Suppressor macrophage (primary cell): ENCODE measurements at regions not wholly inside any gene's neighbourhood (a gene's known extent, or its start where the extent isn't known, plus 50 kb on each side); places are given as distances from the start of the nearest gene placed in this dataset.

Source experiments
- DNase-seq, 4 experiments: peaks; one replicate each; pipeline ENCODE4 v3.0.0-alpha.2; 2020 to 2022

GRCh38 chr9:134590240-134591081 lies 51.1 kb upstream of the COL5A1 start:
- DNase-seq = no peak

- no peak for DNase-seq
These were observed 50.5 kb upstream of the COL5A1 start for GRCh38 chr9:134591082-134591571.

DNA sequence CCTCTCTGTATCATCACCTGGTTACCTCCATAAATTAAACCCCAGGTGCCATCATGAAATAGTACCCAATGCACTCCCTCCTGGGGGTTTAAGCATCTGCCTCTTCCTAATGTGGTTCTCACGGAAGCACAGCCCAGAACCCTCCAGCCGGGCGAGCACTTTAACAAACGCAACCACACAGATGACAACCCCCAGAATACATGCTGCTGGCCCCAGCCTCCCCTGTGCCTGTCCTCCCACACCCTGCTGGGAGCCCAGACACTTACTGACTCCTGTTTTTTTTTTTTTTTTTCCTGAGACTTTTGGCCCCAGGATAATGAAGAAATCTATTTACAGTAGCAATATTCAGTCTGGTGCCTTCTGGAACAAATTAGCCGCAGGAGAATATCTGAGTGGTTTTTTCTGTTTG lies 50.0 kb upstream of the COL5A1 start:
- no peak for DNase-seq
